GM23338 (cell line): ENCODE measurements at regions not wholly inside any gene's neighbourhood (a gene's known extent, or its start where the extent isn't known, plus 50 kb on each side); places are given as distances from the start of the nearest gene placed in this dataset.

Experiments
- ATAC-seq: fragments of 200-7000 bp; cut with Tn5 transposase; 3 replicates; pipeline ENCODE4 v1.9.1; 2020
- DNase-seq: peaks from one replicate; pipeline ENCODE4 v3.0.0-alpha.2; 2015; ENCODE audit warnings: low spot score
- H2AFZ ChIP-seq: fragments of 200-600 bp; sonication (generic); 2 replicates; pipeline ENCODE4 v1.8.0; 2016; ENCODE audit warnings: antibody characterized with exemption, mild to moderate bottlenecking, moderate library complexity
- H3F3A ChIP-seq: fragments of 200-600 bp; sonication (generic); replicated peaks from 2 replicates; pipeline ENCODE4 v1.8.0; 2017; ENCODE audit warnings: antibody characterized with exemption, mixed run types, low read depth
- H3K27ac ChIP-seq: fragments of 200-600 bp; sonication (generic); 2 replicates; pipeline ENCODE4 v1.6.1; 2016; ENCODE audit warnings: low read depth
- H3K27me3 ChIP-seq: fragments of 200-600 bp; sonication (generic); 2 replicates; pipeline ENCODE4 v1.8.0; 2016; ENCODE audit warnings: mild to moderate bottlenecking, mixed run types, moderate library complexity; ENCODE audit not compliant: insufficient read depth
- H3K36me3 ChIP-seq: fragments of 200-600 bp; sonication (generic); 2 replicates; pipeline ENCODE4 v1.8.0; 2016; ENCODE audit warnings: mild to moderate bottlenecking; ENCODE audit not compliant: insufficient read depth
- H3K4me1 ChIP-seq: fragments of 200-600 bp; sonication (generic); 2 replicates; pipeline ENCODE4 v1.8.0; 2016; ENCODE audit warnings: mild to moderate bottlenecking, moderate library complexity; ENCODE audit not compliant: insufficient read depth
- H3K4me2 ChIP-seq: fragments of 200-600 bp; sonication (generic); 2 replicates; pipeline ENCODE4 v1.7.1; 2017; ENCODE audit warnings: mixed run types
- H3K4me3 ChIP-seq: fragments of 200-600 bp; sonication (generic); 2 replicates; pipeline ENCODE4 v1.6.1; 2016; ENCODE audit warnings: mixed run types
- H3K79me2 ChIP-seq: fragments of 200-600 bp; sonication (generic); replicated peaks from 2 replicates; pipeline ENCODE4 v1.8.0; 2017; ENCODE audit warnings: mild to moderate bottlenecking; ENCODE audit not compliant: insufficient read depth
- H3K9me2 ChIP-seq: fragments of 200-600 bp; sonication (generic); 2 replicates; pipeline ENCODE4 v1.8.0; 2017; ENCODE audit not compliant: insufficient read depth
- H4K20me1 ChIP-seq: fragments of 200-600 bp; sonication (generic); replicated peaks from 2 replicates; pipeline ENCODE4 v1.8.0; 2017; ENCODE audit warnings: mild to moderate bottlenecking; ENCODE audit not compliant: insufficient read depth
- H3K27ac Mint-ChIP-seq: 2 replicates; pipeline ENCODE4 v1.8.0; 2020; ENCODE audit warnings: inconsistent platforms, mild to moderate bottlenecking, moderate library complexity, mixed read lengths
- H3K27me3 Mint-ChIP-seq: 3 replicates; pipeline ENCODE4 v1.8.0; 2022; ENCODE audit warnings: low read depth, mild to moderate bottlenecking, moderate library complexity, mixed read lengths, inconsistent platforms; ENCODE audit not compliant: insufficient read depth, poor library complexity
- H3K36me3 Mint-ChIP-seq: 3 replicates; pipeline ENCODE4 v1.8.0; 2021; ENCODE audit warnings: low read depth, mild to moderate bottlenecking, inconsistent platforms, moderate library complexity, mixed read lengths
- H3K4me1 Mint-ChIP-seq: 3 replicates; pipeline ENCODE4 v1.8.0; 2020; ENCODE audit warnings: mild to moderate bottlenecking, inconsistent platforms, mixed read lengths
- H3K4me3 Mint-ChIP-seq: 3 replicates; pipeline ENCODE4 v1.8.0; 2021; ENCODE audit warnings: moderate library complexity, mild to moderate bottlenecking, inconsistent platforms, mixed read lengths
- H3K9me3 Mint-ChIP-seq: 3 replicates; pipeline ENCODE4 v1.8.0; 2020; ENCODE audit warnings: moderate library complexity, mild to moderate bottlenecking, inconsistent platforms, mixed read lengths
- CREB1 ChIP-seq: fragments of 250-450 bp; sonication (Bioruptor Pico); IDR thresholded peaks from 2 replicates; pipeline ENCODE4 v1.5.0; 2020; ENCODE audit warnings: low read depth, mild to moderate bottlenecking, moderate library complexity
- CTCF ChIP-seq, 2 experiments: fragments of 200-600 bp in 1 of 2; sonication (generic) in 1 of 2; conservative IDR thresholded peaks; 2 replicates each; pipeline versions ENCODE4 v1.5.1 to v1.6.1; 2016 to 2017; ENCODE audit warnings: antibody characterized with exemption in 2 of 2, low read depth in 2 of 2, mild to moderate bottlenecking in 2 of 2, moderate library complexity in 1 of 2
- ETS1 ChIP-seq: IDR thresholded peaks from 2 replicates; pipeline ENCODE4 v1.6.1; 2016; ENCODE audit warnings: antibody characterized with exemption
- JUNB ChIP-seq: IDR thresholded peaks from one replicate; pipeline ENCODE4 v1.6.1; 2016; ENCODE audit warnings: antibody characterized with exemption; ENCODE audit not compliant: unreplicated experiment
- POLR2AphosphoS5 ChIP-seq: IDR thresholded peaks from 2 replicates; pipeline ENCODE4 v1.6.1; 2016; ENCODE audit warnings: antibody characterized with exemption, low read depth
- REST ChIP-seq: IDR thresholded peaks from one replicate; pipeline ENCODE4 v1.6.1; 2018; ENCODE audit warnings: antibody characterized with exemption; ENCODE audit not compliant: unreplicated experiment
- STAT1 ChIP-seq: IDR thresholded peaks from one replicate; pipeline ENCODE4 v1.6.1; 2016; ENCODE audit warnings: antibody characterized with exemption; ENCODE audit not compliant: unreplicated experiment
- ZNF114 ChIP-seq: fragments of 250-450 bp; sonication (Bioruptor Pico); IDR thresholded peaks from 2 replicates; pipeline ENCODE4 v1.5.0; 2020; ENCODE audit warnings: mild to moderate bottlenecking, moderate library complexity
- ZNF331 ChIP-seq: fragments of 250-450 bp; sonication (Bioruptor Pico); IDR thresholded peaks from 2 replicates; pipeline ENCODE4 v1.5.0; 2020; ENCODE audit warnings: low read depth, mild to moderate bottlenecking, moderate library complexity

DNA sequence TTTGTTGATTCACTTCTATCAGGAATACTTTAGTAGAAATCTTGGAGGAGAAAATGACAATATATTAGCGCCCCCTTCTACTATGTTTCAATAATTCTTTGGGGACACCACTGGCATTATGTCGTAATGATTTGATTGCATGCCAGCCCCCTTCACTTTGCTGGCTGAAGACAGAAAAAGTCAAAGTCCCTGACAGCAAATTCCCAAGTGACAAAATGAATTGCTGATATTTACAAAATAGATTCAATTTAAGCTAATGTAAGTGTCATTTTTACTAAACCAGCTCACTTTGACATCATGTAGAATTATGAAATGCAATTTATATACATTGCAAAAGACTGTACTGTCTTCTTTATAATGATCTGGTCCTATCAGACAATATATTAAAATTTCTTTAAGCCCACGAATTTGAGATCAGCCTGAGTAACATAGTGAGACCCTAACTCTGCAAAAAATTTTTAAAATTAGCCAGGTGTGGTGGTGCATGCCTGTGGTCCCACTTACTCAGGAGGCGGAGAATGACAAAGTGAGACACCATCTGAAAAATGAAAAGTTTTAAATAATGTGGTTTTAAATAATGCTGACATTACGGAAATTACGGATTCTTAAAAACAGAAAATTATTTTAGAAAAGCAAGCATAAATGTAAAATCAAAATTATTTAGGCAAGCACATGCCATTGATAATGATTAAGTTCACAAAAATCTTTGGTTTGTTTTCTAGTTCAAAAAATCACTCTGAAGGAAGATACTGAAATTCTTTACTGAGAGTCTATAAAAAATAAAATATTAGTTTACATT is 520.1 kb upstream of the PKDCC start:
- no peaks in the 10 kb centered on the region for H3F3A ChIP-seq
- no peak overlapping the region for H3K4me3 ChIP-seq
- ATAC-seq, result no peak
- peaks cover 4% of the 10 kb centered on the region; the same call in 2 of the 3 replicates for H3K9me3 Mint-ChIP-seq
- no peak overlapping the region for H2AFZ ChIP-seq
- no peaks in the 10 kb centered on the region for H3K36me3 ChIP-seq
- H3K4me1 ChIP-seq, result peaks cover 14% of the 10 kb centered on the region; the same call in 1 of the 2 replicates
- no peak for TF ChIP-seq CTCF (conservative IDR thresholded peaks at IDR 0.05; ENCODE audit: low read depth in 2 of 2)
- no peak for TF ChIP-seq CREB1
- TF ChIP-seq ETS1, result no peak
- TF ChIP-seq JUNB, result no peak
- TF ChIP-seq ZNF331, result no peak
- peaks cover 2% of the 10 kb centered on the region for H3K27me3 Mint-ChIP-seq
- H3K27me3 ChIP-seq, result no peaks in the 10 kb centered on the region
- no peaks in the 10 kb centered on the region for H4K20me1 ChIP-seq
- no peak overlapping the region for H3K4me2 ChIP-seq
- H3K4me3 Mint-ChIP-seq, result no peak overlapping the region
- no peaks in the 10 kb centered on the region for H3K79me2 ChIP-seq
- H3K9me2 ChIP-seq, result peaks cover 6% of the 10 kb centered on the region; the same call in 1 of the 2 replicates
- no peak for DNase-seq
- H3K27ac Mint-ChIP-seq, result no peak overlapping the region
- H3K27ac ChIP-seq, result no peak overlapping the region
- peaks cover 8% of the 10 kb centered on the region; the same call in 2 of the 3 replicates for H3K4me1 Mint-ChIP-seq
- no peaks in the 10 kb centered on the region for H3K36me3 Mint-ChIP-seq

- no peak overlapping the region for H2AFZ ChIP-seq
- no peak for ATAC-seq
- no peak overlapping the region for H3K4me2 ChIP-seq
- H3K9me2 ChIP-seq, result 0 out of 2 replicates have a peak, but pooled peaks cover 7% of the 10 kb centered on the region
- DNase-seq, result no peak
- Mint-ChIP-seq H3K4me1 (no peaks in the 10 kb centered on the region), H3K36me3 (peaks cover 6% of the 10 kb centered on the region; the same call in 2 of the 3 replicates), H3K27ac (no peak overlapping the region), H3K9me3 (peaks cover 10% of the 10 kb centered on the region; the same call in 2 of the 3 replicates), H3K4me3 (no peak overlapping the region), H3K27me3 (peaks cover 3% of the 10 kb centered on the region)
- H3K27ac ChIP-seq, result no peak overlapping the region
- H3K4me3 ChIP-seq, result no peak overlapping the region
- no peaks in the 10 kb centered on the region for H4K20me1 ChIP-seq
- no peaks in the 10 kb centered on the region for H3K27me3 ChIP-seq
- H3F3A ChIP-seq, result no peaks in the 10 kb centered on the region
- H3K79me2 ChIP-seq, result no peaks in the 10 kb centered on the region
- H3K4me1 ChIP-seq, result no peaks in the 10 kb centered on the region
- H3K36me3 ChIP-seq, result no peaks in the 10 kb centered on the region
- TF ChIP-seq REST (no peak), ZNF114 (CRISPR knock-in tag) (no peak), STAT1 (no peak), ZNF331 (no peak), POLR2AphosphoS5 (no peak), JUNB (no peak), ETS1 (no peak)
These were observed 512.2 kb upstream of the PKDCC start for GRCh38 chr2:41535575-41535974.
